C4-2B (cell line): ENCODE measurements at regions not wholly inside any gene's neighbourhood (a gene's known extent, or its start where the extent isn't known, plus 50 kb on each side); places are given as distances from the start of the nearest gene placed in this dataset.

Experiments used
- ZFX ChIP-seq: fragments of 450-650 bp; IDR thresholded peaks from 2 replicates; pipeline ENCODE4 v1.6.1; 2017
- TF ChIP-seq, protein P1 (sequence below): fragments of 450-650 bp; conservative IDR thresholded peaks from 2 replicates; pipeline ENCODE4 v1.5.1; 2017; ENCODE audit warnings: mild to moderate bottlenecking

DNA sequence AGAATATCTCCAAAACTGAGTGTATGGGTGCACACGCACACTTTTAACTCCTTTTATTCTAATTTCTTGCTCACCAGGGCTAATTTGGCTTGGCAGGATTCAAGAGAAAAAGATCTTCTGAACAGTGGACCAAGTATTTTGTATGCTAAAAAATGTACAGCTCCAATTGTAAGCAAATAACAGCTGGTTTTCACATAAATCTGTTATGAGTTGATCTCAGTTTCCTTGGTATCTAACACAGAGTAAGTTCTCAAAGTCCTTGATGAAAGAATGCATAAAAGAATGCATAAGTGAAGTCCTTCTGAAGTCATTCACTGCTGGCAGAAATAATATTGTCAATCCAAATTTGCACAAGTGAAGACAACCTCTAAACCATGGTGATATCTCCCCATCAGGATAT is 213.0 kb downstream of the OMA1 start:
- TF ChIP-seq, protein P1, sequence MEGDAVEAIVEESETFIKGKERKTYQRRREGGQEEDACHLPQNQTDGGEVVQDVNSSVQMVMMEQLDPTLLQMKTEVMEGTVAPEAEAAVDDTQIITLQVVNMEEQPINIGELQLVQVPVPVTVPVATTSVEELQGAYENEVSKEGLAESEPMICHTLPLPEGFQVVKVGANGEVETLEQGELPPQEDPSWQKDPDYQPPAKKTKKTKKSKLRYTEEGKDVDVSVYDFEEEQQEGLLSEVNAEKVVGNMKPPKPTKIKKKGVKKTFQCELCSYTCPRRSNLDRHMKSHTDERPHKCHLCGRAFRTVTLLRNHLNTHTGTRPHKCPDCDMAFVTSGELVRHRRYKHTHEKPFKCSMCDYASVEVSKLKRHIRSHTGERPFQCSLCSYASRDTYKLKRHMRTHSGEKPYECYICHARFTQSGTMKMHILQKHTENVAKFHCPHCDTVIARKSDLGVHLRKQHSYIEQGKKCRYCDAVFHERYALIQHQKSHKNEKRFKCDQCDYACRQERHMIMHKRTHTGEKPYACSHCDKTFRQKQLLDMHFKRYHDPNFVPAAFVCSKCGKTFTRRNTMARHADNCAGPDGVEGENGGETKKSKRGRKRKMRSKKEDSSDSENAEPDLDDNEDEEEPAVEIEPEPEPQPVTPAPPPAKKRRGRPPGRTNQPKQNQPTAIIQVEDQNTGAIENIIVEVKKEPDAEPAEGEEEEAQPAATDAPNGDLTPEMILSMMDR: no peak
- no peak for TF ChIP-seq ZFX
